ENCODE measurements at regions not wholly inside any gene's neighbourhood (a gene's known extent, or its start where the extent isn't known, plus 50 kb on each side); places are given as distances from the start of the nearest gene placed in this dataset.

DNA sequence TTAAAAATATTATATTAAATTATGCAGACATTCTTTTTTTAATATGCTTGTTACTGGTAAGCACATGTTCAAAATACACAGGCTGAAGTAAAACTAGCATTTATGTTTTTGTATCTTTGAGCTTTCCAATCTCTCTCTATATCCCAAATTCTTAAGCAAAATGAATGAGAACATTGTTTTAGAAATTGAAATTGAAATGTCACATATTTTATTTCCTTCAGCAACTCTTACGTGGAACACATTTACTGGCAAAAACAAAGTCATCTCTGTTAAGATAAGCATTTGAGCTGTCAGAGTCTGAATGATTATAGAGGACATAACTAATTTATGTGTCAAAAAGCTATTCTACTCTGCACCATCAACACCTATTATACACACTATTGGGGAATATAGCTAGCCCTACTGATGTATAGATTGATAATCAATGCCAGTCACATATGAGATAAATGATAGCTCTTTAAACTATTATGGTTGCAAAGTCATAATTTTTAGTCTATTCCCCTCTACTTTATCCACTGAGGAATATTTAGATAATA is 535.4 kb upstream of the BCHE start:
- Histone ChIP-seq H3K4me3 (replicated peaks in 1 of 3; ENCODE audit: insufficient read depth in 1 of 3, low read depth in 2 of 3, low read length in 3 of 3) (no peak overlapping the region), H3K4me1 (ENCODE audit: insufficient read depth, low read length) (no peaks in the 10 kb centered on the region), H3K27ac (ENCODE audit: extremely low read length, insufficient read depth, low read length) (no peak overlapping the region), H3K9ac (ENCODE audit: insufficient read depth, low read depth, low read length) (no peak overlapping the region), H3K79me2 (ENCODE audit: insufficient read depth, low read length) (no peaks in the 10 kb centered on the region), H4K20me1 (ENCODE audit: insufficient read depth, low read length) (no peaks in the 10 kb centered on the region), H3K27me3 (ENCODE audit: control insufficient read depth in 1 of 2, insufficient read depth in 2 of 2, low read length in 2 of 2) (no peaks in the 10 kb centered on the region), H3K4me2 (ENCODE audit: low read depth, low read length) (no peak overlapping the region), H3K36me3 (replicated peaks in 1 of 2; ENCODE audit: control insufficient read depth in 1 of 2, insufficient read depth in 2 of 2, low read length in 2 of 2) (no peaks in the 10 kb centered on the region), H3K9me3 (ENCODE audit: low read length) (no peaks in the 10 kb centered on the region), H2AFZ (ENCODE audit: low read length) (no peak overlapping the region)
- in situ Hi-C loops (cut with HindIII; ENCODE audit: extremely low pct_ligation_motif_present, low pct_unique_long_range_greater_than_20kb) (no loop called here), intact Hi-C loops (cut with micrococcal nuclease; ENCODE audit: unreplicated experiment) (no loop called here)
- TF ChIP-seq, protein P1, sequence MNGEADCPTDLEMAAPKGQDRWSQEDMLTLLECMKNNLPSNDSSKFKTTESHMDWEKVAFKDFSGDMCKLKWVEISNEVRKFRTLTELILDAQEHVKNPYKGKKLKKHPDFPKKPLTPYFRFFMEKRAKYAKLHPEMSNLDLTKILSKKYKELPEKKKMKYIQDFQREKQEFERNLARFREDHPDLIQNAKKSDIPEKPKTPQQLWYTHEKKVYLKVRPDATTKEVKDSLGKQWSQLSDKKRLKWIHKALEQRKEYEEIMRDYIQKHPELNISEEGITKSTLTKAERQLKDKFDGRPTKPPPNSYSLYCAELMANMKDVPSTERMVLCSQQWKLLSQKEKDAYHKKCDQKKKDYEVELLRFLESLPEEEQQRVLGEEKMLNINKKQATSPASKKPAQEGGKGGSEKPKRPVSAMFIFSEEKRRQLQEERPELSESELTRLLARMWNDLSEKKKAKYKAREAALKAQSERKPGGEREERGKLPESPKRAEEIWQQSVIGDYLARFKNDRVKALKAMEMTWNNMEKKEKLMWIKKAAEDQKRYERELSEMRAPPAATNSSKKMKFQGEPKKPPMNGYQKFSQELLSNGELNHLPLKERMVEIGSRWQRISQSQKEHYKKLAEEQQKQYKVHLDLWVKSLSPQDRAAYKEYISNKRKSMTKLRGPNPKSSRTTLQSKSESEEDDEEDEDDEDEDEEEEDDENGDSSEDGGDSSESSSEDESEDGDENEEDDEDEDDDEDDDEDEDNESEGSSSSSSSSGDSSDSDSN (CRISPR knock-in tag; IDR thresholded peaks at IDR 0.05) = no peak
- TF ChIP-seq, protein P2, sequence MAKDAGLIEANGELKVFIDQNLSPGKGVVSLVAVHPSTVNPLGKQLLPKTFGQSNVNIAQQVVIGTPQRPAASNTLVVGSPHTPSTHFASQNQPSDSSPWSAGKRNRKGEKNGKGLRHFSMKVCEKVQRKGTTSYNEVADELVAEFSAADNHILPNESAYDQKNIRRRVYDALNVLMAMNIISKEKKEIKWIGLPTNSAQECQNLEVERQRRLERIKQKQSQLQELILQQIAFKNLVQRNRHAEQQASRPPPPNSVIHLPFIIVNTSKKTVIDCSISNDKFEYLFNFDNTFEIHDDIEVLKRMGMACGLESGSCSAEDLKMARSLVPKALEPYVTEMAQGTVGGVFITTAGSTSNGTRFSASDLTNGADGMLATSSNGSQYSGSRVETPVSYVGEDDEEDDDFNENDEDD (CRISPR knock-in tag; IDR thresholded peaks at IDR 0.05; ENCODE audit: borderline replicate concordance) = no peak
- ChIA-PET CTCF (ENCODE audit: low intra/inter-chr PET ratio, low total read pairs) (no interaction called here), POLR2A (no interaction called here)
- FAIRE-seq (no peak), ATAC-seq (no peak), DNase-seq (ENCODE audit: low spot score) (no peak)
- WGBS (ENCODE audit: low lambda C conversion rate) = 3% methylated on average over 1 of the region's 1 CpG
- no TSS peak for BruUV-seq (replicated peaks)

DNA sequence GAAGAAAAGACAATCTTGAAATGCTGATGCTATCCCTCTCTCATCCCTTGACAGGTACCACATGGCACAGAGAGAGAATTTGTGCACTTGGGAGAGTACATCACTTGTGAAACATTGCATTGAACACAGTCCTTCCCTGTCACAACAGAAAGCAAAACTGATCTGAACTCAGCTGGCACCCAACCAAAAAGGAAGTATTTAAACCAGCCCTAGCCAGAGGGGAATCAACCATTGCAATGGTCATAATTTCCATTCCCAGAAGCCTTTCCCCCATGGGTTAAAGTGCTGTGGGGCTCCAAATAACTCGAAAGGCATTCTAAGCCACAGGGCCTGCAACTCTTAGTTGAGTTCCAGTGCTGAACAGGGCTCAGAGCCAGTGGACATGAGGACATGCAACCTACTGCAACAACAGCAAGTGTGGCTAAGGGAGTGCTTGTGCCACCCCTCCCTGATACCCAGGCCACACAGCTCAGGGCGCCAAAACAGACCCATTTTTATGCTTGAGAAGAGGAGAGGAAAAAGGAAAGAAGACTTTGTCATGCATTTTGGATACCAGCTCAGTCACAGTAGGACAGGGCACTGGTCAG is 530.8 kb upstream of the BCHE start:
- Histone ChIP-seq H3K4me1 (ENCODE audit: insufficient read depth, low read length) (no peaks in the 10 kb centered on the region), H3K27me3 (ENCODE audit: control insufficient read depth in 1 of 2, insufficient read depth in 2 of 2, low read length in 2 of 2) (no peaks in the 10 kb centered on the region), H3K36me3 (replicated peaks in 1 of 2; ENCODE audit: control insufficient read depth in 1 of 2, insufficient read depth in 2 of 2, low read length in 2 of 2) (no peaks in the 10 kb centered on the region), H3K9me3 (ENCODE audit: low read length) (no peaks in the 10 kb centered on the region), H3K9ac (ENCODE audit: insufficient read depth, low read depth, low read length) (no peak overlapping the region), H3K27ac (ENCODE audit: extremely low read length, insufficient read depth, low read length) (no peak overlapping the region), H3K4me2 (ENCODE audit: low read depth, low read length) (no peak overlapping the region), H4K20me1 (ENCODE audit: insufficient read depth, low read length) (no peaks in the 10 kb centered on the region), H2AFZ (ENCODE audit: low read length) (no peak overlapping the region), H3K4me3 (replicated peaks in 1 of 3; ENCODE audit: insufficient read depth in 1 of 3, low read depth in 2 of 3, low read length in 3 of 3) (no peak overlapping the region), H3K79me2 (ENCODE audit: insufficient read depth, low read length) (no peaks in the 10 kb centered on the region)
- in situ Hi-C loops (cut with HindIII; ENCODE audit: extremely low pct_ligation_motif_present, low pct_unique_long_range_greater_than_20kb) (no loop called here), intact Hi-C loops (cut with micrococcal nuclease; ENCODE audit: unreplicated experiment) (no loop called here)
- ChIA-PET CTCF (ENCODE audit: low intra/inter-chr PET ratio, low total read pairs) (no interaction called here), POLR2A (no interaction called here)
- DNase-seq (ENCODE audit: low spot score) (no peak), FAIRE-seq (no peak), ATAC-seq (no peak)
- WGBS (ENCODE audit: low lambda C conversion rate) = 0% methylated on average over 1 of the region's 2 CpGs
- no TSS peak for BruUV-seq (replicated peaks)
- no peak for TF ChIP-seq KDM1A (CRISPR knock-in tag; IDR thresholded peaks at IDR 0.05)
- TF ChIP-seq ARNT2 (CRISPR knock-in tag; IDR thresholded peaks at IDR 0.05; ENCODE audit: low read depth) = no peak
- no peak for TF ChIP-seq IRF2 (CRISPR knock-in tag; IDR thresholded peaks at IDR 0.05)
- no peak for TF ChIP-seq SAFB2 (CRISPR knock-in tag; IDR thresholded peaks at IDR 0.05; ENCODE audit: borderline replicate concordance, low read depth)
- TF ChIP-seq, protein P3, sequence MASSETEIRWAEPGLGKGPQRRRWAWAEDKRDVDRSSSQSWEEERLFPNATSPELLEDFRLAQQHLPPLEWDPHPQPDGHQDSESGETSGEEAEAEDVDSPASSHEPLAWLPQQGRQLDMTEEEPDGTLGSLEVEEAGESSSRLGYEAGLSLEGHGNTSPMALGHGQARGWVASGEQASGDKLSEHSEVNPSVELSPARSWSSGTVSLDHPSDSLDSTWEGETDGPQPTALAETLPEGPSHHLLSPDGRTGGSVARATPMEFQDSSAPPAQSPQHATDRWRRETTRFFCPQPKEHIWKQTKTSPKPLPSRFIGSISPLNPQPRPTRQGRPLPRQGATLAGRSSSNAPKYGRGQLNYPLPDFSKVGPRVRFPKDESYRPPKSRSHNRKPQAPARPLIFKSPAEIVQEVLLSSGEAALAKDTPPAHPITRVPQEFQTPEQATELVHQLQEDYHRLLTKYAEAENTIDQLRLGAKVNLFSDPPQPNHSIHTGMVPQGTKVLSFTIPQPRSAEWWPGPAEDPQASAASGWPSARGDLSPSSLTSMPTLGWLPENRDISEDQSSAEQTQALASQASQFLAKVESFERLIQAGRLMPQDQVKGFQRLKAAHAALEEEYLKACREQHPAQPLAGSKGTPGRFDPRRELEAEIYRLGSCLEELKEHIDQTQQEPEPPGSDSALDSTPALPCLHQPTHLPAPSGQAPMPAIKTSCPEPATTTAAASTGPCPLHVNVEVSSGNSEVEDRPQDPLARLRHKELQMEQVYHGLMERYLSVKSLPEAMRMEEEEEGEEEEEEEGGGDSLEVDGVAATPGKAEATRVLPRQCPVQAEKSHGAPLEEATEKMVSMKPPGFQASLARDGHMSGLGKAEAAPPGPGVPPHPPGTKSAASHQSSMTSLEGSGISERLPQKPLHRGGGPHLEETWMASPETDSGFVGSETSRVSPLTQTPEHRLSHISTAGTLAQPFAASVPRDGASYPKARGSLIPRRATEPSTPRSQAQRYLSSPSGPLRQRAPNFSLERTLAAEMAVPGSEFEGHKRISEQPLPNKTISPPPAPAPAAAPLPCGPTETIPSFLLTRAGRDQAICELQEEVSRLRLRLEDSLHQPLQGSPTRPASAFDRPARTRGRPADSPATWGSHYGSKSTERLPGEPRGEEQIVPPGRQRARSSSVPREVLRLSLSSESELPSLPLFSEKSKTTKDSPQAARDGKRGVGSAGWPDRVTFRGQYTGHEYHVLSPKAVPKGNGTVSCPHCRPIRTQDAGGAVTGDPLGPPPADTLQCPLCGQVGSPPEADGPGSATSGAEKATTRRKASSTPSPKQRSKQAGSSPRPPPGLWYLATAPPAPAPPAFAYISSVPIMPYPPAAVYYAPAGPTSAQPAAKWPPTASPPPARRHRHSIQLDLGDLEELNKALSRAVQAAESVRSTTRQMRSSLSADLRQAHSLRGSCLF (CRISPR knock-in tag; IDR thresholded peaks at IDR 0.05; ENCODE audit: borderline replicate concordance) = no peak

Data from HepG2 (cell line).